ENCODE measurements at regions not wholly inside any gene's neighbourhood (a gene's known extent, or its start where the extent isn't known, plus 50 kb on each side); places are given as distances from the start of the nearest gene placed in this dataset.

GRCh38 chr13:108156749-108157148 is 58.6 kb downstream of the LIG4 start:
- peaks cover 8% of the 10 kb centered on the region for H3K9me3 Mint-ChIP-seq
- no peak overlapping the region for H3K27ac Mint-ChIP-seq
- no peak for TF ChIP-seq CTCF (IDR thresholded peaks at IDR 0.05; ENCODE audit: unreplicated experiment in 3 of 3)
- peaks cover 4% of the 10 kb centered on the region for H3K27me3 Mint-ChIP-seq (ENCODE audit: low read depth)
- H3K4me1 Mint-ChIP-seq: no peaks in the 10 kb centered on the region
- H3K4me3 Mint-ChIP-seq: no peak overlapping the region
- no peaks in the 10 kb centered on the region for H3K36me3 Mint-ChIP-seq (ENCODE audit: low read depth)

GRCh38 chr13:108155185-108156106 is 59.9 kb downstream of the LIG4 start:
- Mint-ChIP-seq H3K27ac (no peak overlapping the region), H3K27me3 (ENCODE audit: low read depth) (peaks cover 4% of the 10 kb centered on the region), H3K4me1 (no peaks in the 10 kb centered on the region), H3K36me3 (ENCODE audit: low read depth) (no peaks in the 10 kb centered on the region), H3K9me3 (peaks cover 8% of the 10 kb centered on the region), H3K4me3 (no peak overlapping the region)
- TF ChIP-seq CTCF (IDR thresholded peaks at IDR 0.05; ENCODE audit: unreplicated experiment in 3 of 3): peak; percentile 92 to 94 (median 93)

GRCh38 chr13:108154421-108154858 is 60.9 kb downstream of the LIG4 start:
- no peak for TF ChIP-seq CTCF (IDR thresholded peaks at IDR 0.05; ENCODE audit: unreplicated experiment in 3 of 3)
- H3K27me3 Mint-ChIP-seq (ENCODE audit: low read depth): peaks cover 4% of the 10 kb centered on the region
- peak overlapping the region; percentile 54 to 86 (median 55) for H3K27ac Mint-ChIP-seq
- H3K9me3 Mint-ChIP-seq: peaks cover 8% of the 10 kb centered on the region
- no peaks in the 10 kb centered on the region for H3K4me1 Mint-ChIP-seq
- no peaks in the 10 kb centered on the region for H3K36me3 Mint-ChIP-seq (ENCODE audit: low read depth)
- no peak overlapping the region for H3K4me3 Mint-ChIP-seq

- H3K9me3 Mint-ChIP-seq: no peaks in the 10 kb centered on the region
- no peak for TF ChIP-seq CTCF (IDR thresholded peaks at IDR 0.05; ENCODE audit: unreplicated experiment in 3 of 3)
- no peaks in the 10 kb centered on the region for H3K4me1 Mint-ChIP-seq
- no peaks in the 10 kb centered on the region for H3K36me3 Mint-ChIP-seq (ENCODE audit: low read depth)
- no peak overlapping the region for H3K4me3 Mint-ChIP-seq
- peaks cover 7% of the 10 kb centered on the region for H3K27me3 Mint-ChIP-seq (ENCODE audit: low read depth)
- no peak overlapping the region for H3K27ac Mint-ChIP-seq
Observed at GRCh38 chr13:108146642-108147041, 68.7 kb downstream of the LIG4 start.

- H3K27ac Mint-ChIP-seq: no peak overlapping the region
- peaks cover 7% of the 10 kb centered on the region for H3K27me3 Mint-ChIP-seq (ENCODE audit: low read depth)
- no peaks in the 10 kb centered on the region for H3K4me1 Mint-ChIP-seq
- H3K36me3 Mint-ChIP-seq (ENCODE audit: low read depth): no peaks in the 10 kb centered on the region
- H3K9me3 Mint-ChIP-seq: no peaks in the 10 kb centered on the region
- no peak for TF ChIP-seq CTCF (IDR thresholded peaks at IDR 0.05; ENCODE audit: unreplicated experiment in 3 of 3)
- H3K4me3 Mint-ChIP-seq: no peak overlapping the region
Observed at GRCh38 chr13:108142702-108143436, 72.5 kb downstream of the LIG4 start.
